ENCODE measurements at regions not wholly inside any gene's neighbourhood (a gene's known extent, or its start where the extent isn't known, plus 50 kb on each side); places are given as distances from the start of the nearest gene placed in this dataset.
"Not testable (repeated sequence)": the region's sequence is repeated elsewhere in the genome, so short reads cannot be mapped to it uniquely, and the experiment has no call there.

DNA sequence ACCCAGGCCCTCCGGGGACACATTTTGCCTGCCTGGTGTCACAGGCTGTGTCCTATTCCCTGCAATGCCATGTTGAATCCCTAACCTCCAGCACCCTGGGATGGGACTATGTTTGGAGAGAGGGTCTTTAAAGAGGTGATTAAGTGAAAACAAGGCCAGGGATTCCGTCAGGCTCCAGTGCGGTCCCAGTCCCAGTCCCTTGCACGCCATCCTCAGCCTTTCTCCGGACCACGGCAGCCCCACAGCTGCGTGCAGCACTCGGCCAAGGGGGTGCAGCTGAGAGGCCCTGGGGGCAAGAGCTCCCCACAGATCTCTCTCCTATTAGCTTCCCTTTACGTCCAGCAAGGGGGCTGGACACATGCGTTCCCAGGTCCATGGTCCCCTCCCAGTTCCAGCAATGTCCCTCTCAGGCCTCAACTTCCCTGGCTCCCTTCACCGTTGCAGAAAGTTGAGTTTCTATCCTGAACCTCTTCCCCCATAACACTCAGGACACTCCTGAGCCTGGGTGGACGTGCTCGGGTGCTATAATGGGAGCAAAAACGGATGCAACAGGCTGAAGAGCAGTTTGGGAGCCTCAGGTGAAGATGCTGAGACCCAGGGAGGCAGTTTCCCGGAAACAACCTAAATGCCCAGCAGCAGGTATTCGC lies 1422.7 kb downstream of the BRD1 start:
- H3K36me3 ChIP-seq: no peaks in the 10 kb centered on the region
- DNase-seq: no peak
- intact Hi-C loops (cut with DNase I; ENCODE audit: low total_unique reads): no loop called here
- H3K9me3 ChIP-seq: peaks cover 0 to 12% (median 8%) of the 10 kb centered on the region in 8 donors
- no peak overlapping the region for H3K4me3 ChIP-seq
- no peak overlapping the region for H3K27ac ChIP-seq
- peaks cover 0 to 28% (median 0%) of the 10 kb centered on the region in 7 donors for H3K27me3 ChIP-seq (replicated peaks in 1 of 7)
- WGBS, 5 donors: 73 to 85% (median 81%) methylated on average over 13 to 16 of the region's 16 CpGs
- H3K4me1 ChIP-seq: no peaks in the 10 kb centered on the region
- TF ChIP-seq POLR2A (IDR thresholded peaks at IDR 0.05) (no peak), POLR2AphosphoS5 (IDR thresholded peaks at IDR 0.05) (no peak)
- TF ChIP-seq, protein P1, sequence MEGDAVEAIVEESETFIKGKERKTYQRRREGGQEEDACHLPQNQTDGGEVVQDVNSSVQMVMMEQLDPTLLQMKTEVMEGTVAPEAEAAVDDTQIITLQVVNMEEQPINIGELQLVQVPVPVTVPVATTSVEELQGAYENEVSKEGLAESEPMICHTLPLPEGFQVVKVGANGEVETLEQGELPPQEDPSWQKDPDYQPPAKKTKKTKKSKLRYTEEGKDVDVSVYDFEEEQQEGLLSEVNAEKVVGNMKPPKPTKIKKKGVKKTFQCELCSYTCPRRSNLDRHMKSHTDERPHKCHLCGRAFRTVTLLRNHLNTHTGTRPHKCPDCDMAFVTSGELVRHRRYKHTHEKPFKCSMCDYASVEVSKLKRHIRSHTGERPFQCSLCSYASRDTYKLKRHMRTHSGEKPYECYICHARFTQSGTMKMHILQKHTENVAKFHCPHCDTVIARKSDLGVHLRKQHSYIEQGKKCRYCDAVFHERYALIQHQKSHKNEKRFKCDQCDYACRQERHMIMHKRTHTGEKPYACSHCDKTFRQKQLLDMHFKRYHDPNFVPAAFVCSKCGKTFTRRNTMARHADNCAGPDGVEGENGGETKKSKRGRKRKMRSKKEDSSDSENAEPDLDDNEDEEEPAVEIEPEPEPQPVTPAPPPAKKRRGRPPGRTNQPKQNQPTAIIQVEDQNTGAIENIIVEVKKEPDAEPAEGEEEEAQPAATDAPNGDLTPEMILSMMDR (IDR thresholded peaks at IDR 0.05 in 8 of 11, conservative IDR thresholded peaks at IDR 0.05 in 3 of 11): no peak

- H3K9me3 ChIP-seq: peaks cover 0 to 11% (median 8%) of the 10 kb centered on the region in 8 donors
- no peaks in the 10 kb centered on the region for H3K36me3 ChIP-seq
- H3K27me3 ChIP-seq (replicated peaks in 1 of 7): peaks cover 0 to 31% (median 0%) of the 10 kb centered on the region in 7 donors
- no peak for DNase-seq
- intact Hi-C loops (cut with DNase I; ENCODE audit: low total_unique reads): no loop called here
- H3K27ac ChIP-seq: no peak overlapping the region
- TF ChIP-seq POLR2A (IDR thresholded peaks at IDR 0.05): no peak
- WGBS, 5 donors: 73 to 78% (median 73%) methylated on average over 21 to 22 of the region's 22 CpGs
- no peak overlapping the region for H3K4me3 ChIP-seq
- no peaks in the 10 kb centered on the region for H3K4me1 ChIP-seq
Measured at GRCh38 chr22:48403521-48404403, 1423.9 kb downstream of the BRD1 start.

DNA sequence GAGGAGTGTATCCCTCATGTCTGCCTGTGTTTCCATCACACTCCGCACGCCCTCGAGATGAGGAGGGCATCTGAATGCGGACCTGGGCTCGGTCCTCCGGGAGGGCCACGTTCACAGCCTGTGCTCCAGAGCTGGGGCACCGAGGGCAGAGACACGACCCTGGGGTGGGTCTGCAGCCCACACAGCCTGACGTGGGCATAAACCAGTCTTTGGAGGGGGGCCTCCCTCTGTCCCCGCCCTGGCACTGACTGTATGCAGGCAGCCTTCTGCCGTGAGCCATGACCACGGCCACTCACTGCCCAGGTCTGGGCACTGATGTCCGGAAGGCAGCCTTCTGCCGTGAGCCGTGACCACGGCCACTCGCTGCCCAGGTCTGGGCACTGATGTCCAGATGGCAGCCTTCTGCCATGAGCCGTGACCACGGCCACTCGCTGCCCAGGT lies 1425.1 kb downstream of the BRD1 start:
- H3K4me3 ChIP-seq: no peak overlapping the region
- no peaks in the 10 kb centered on the region for H3K4me1 ChIP-seq
- TF ChIP-seq POLR2AphosphoS5 (IDR thresholded peaks at IDR 0.05) (no peak), POLR2A (IDR thresholded peaks at IDR 0.05) (no peak)
- H3K27me3 ChIP-seq (replicated peaks in 1 of 7): peaks cover 0 to 33% (median 0%) of the 10 kb centered on the region in 7 donors
- intact Hi-C loops (cut with DNase I; ENCODE audit: low total_unique reads): no loop called here
- WGBS, 5 donors: 81 to 92% (median 88%) methylated on average over 14 to 21 of the region's 21 CpGs
- DNase-seq: no peak
- H3K36me3 ChIP-seq: no peaks in the 10 kb centered on the region
- H3K9me3 ChIP-seq: no peaks in the 10 kb centered on the region
- no peak overlapping the region for H3K27ac ChIP-seq

DNA sequence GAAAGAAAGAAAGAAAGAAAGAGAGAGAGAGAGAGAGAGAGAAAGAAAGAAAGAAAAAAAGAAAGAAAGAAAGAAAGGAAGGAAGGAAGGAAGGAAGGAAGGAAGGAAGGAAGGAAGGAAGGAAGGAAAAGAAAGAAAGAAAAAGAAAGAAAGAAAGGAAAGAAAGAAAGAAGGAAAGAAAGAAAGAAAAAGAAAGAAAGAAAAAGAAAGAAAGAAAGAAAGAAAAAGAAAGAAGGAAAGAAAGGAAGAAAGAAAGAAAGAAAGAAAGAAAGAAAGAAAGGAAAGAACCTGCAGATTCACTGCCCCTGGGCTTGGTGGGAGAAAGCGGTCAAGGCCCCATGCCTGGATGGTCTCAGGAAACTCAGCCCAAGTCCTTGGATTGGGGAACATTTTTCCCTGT lies 1426.2 kb downstream of the BRD1 start:
- H3K36me3 ChIP-seq; H3K9me3 ChIP-seq; intact Hi-C loops (cut with DNase I; ENCODE audit: low total_unique reads); H3K27ac ChIP-seq; DNase-seq; H3K4me3 ChIP-seq; H3K4me1 ChIP-seq: not testable (repeated sequence)
- 73 to 95% (median 94%) methylated on average over 1 of the region's 1 CpG for WGBS, 5 donors
- H3K27me3 ChIP-seq (replicated peaks in 1 of 7): peaks cover 0 to 41% (median 0%) of the 10 kb centered on the region in 7 donors

GRCh38 chr22:48398181-48398905 lies 1429.3 kb downstream of the BRD1 start:
- peaks cover 0 to 41% (median 0%) of the 10 kb centered on the region in 7 donors for H3K27me3 ChIP-seq (replicated peaks in 1 of 7)
- DNase-seq: no peak
- H3K4me1 ChIP-seq: no peaks in the 10 kb centered on the region
- no peak overlapping the region for H3K4me3 ChIP-seq
- TF ChIP-seq, protein P1 (IDR thresholded peaks at IDR 0.05 in 8 of 11, conservative IDR thresholded peaks at IDR 0.05 in 3 of 11): no peak
- TF ChIP-seq POLR2AphosphoS5 (IDR thresholded peaks at IDR 0.05) (no peak), POLR2A (IDR thresholded peaks at IDR 0.05) (no peak)
- H3K27ac ChIP-seq: no peak overlapping the region
- WGBS, 5 donors: 77 to 86% (median 84%) methylated on average over 11 of the region's 11 CpGs
- no peaks in the 10 kb centered on the region for H3K9me3 ChIP-seq
- no peaks in the 10 kb centered on the region for H3K36me3 ChIP-seq
- intact Hi-C loops (cut with DNase I; ENCODE audit: low total_unique reads): no loop called here

Measured in spleen (tissue), 11 donors.